Activated CD8-positive, alpha-beta T cell treated with anti-CD3 and anti-CD28 coated beads, Interleukin-2, amount 10 ng/mL, durations not matched to agents 7 days and 5 days (primary cell): ENCODE measurements at regions not wholly inside any gene's neighbourhood (a gene's known extent, or its start where the extent isn't known, plus 50 kb on each side); places are given as distances from the start of the nearest gene placed in this dataset.

Experiments used
- ATAC-seq: fragments of 150-1000 bp; cut with Tn5 transposase; one replicate; pipeline ENCODE4 v1.10.0; 2021; ENCODE audit warnings: moderate library complexity
- CTCF ChIA-PET: fragments of 350-600 bp; sonication (Branson Sonifier 250); formaldehyde crosslinking; loops from one replicate; lab custom pipeline; 2021; ENCODE audit warnings: antibody characterized with exemption; lab: Charles Lee
- POLR2A ChIA-PET: fragments of 350-600 bp; sonication (Branson Sonifier 250); formaldehyde crosslinking; loops from one replicate; lab custom pipeline; 2021; ENCODE audit warnings: antibody characterized with exemption; lab: Charles Lee
- DNase-seq: peaks from one replicate; pipeline ENCODE4 v3.0.0-alpha.2; 2020
- H3K27ac Mint-ChIP-seq: one replicate; pipeline ENCODE4 v1.8.0; 2021; ENCODE audit warnings: mild to moderate bottlenecking, mixed read lengths
- H3K27me3 Mint-ChIP-seq: one replicate; pipeline ENCODE4 v1.8.0; 2021; ENCODE audit warnings: low read depth, mixed read lengths
- H3K36me3 Mint-ChIP-seq: one replicate; pipeline ENCODE4 v1.8.0; 2021; ENCODE audit warnings: low read depth, mixed read lengths
- H3K4me1 Mint-ChIP-seq: one replicate; pipeline ENCODE4 v1.8.0; 2021; ENCODE audit warnings: low read depth, mixed read lengths
- H3K4me3 Mint-ChIP-seq: one replicate; pipeline ENCODE4 v1.8.0; 2021; ENCODE audit warnings: mild to moderate bottlenecking, mixed read lengths
- H3K9me3 Mint-ChIP-seq: one replicate; pipeline ENCODE4 v1.8.0; 2022; ENCODE audit warnings: mixed read lengths; ENCODE audit not compliant: insufficient read depth

DNA sequence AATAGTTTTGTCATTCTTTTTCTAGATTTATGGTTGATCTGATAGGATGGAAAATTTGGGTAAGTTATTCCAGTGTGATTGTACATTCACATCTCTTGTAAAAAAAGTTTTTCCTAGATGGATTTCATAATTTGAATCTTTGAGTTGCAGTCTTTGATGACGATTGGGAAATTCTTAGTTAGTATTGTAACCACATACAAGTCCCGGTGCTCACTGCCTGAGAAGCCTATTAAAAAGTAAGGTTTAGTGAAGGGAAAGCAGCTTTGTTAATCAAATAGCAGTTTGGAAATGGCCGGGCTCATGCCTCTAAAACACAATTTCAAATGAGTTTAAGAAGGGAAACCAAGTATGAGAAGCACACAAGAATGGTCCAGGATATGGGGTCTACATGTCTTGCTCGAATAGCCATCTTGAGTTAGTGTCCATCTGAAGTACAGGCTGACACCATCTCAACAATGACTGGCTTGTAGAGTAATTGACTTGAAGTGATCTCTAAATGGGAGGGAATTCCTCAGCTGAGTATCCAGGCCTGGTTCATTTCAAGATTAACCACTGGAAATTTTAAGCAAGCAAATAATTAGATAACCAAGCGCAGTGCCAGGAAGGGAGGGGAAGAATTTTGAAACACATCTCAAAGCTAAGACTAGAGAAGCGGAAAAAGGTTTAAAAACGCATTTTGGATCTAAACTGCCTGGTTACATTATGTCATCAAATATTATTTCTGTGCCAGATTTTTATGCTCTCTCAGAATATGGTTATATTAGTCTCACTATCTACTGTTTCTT, 1145.6 kb upstream of the MIR17HG start:
- Mint-ChIP-seq H3K27me3 (no peaks in the 10 kb centered on the region), H3K4me3 (no peak overlapping the region), H3K36me3 (no peaks in the 10 kb centered on the region), H3K4me1 (no peaks in the 10 kb centered on the region), H3K9me3 (peaks cover 29% of the 10 kb centered on the region), H3K27ac (no peak overlapping the region)
- POLR2A ChIA-PET: no interaction called here
- CTCF ChIA-PET: no interaction called here
- ATAC-seq (no peak), DNase-seq (no peak)

DNA sequence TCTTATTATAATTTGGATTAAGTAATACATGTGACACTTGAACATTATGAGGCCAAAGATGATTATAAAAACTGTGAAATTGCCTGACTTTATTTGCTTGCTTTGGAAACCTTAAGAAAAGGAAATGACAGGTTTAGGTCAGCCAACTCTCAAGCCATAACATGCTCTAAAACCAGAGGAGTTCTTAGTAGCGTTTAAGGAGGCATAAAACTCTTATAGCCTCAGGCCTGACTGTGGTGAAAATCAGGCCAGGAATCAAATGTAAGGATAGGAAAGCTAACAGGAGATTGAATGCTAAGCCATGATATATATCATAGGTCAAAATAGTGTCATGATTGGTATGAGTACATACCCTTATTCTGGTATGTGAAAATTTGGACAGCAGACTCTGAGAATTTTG, 1142.4 kb upstream of the MIR17HG start:
- Mint-ChIP-seq H3K9me3 (peaks cover 28% of the 10 kb centered on the region), H3K27ac (no peak overlapping the region), H3K4me1 (no peaks in the 10 kb centered on the region), H3K27me3 (no peaks in the 10 kb centered on the region), H3K4me3 (no peak overlapping the region), H3K36me3 (no peaks in the 10 kb centered on the region)
- ChIA-PET POLR2A (no interaction called here), CTCF (no interaction called here)
- ATAC-seq: no peak
- no peak for DNase-seq

DNA sequence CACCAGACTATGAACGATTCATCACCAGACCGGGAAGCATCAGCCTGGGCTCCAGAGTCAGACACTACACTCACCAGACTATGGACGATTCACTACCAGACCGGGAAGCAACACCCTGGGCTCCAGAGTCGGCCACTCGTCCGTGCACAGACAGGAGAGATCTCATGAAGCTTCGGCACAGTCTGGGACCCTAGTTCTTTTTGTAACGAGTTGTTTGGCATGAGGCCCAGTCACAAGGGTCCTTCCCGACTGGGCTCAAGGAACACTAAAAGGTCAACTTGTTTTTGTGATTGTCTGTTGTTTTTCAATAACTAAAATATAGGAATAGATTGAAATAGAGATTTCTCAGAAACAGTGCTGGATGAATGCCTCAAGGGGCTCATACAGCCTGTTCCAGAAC, 1141.6 kb upstream of the MIR17HG start:
- ChIA-PET POLR2A (no interaction called here), CTCF (no interaction called here)
- Mint-ChIP-seq H3K4me3 (no peak overlapping the region), H3K27me3 (no peaks in the 10 kb centered on the region), H3K36me3 (no peaks in the 10 kb centered on the region), H3K4me1 (no peaks in the 10 kb centered on the region), H3K27ac (no peak overlapping the region), H3K9me3 (peaks cover 20% of the 10 kb centered on the region)
- no peak for ATAC-seq
- no peak for DNase-seq

DNA sequence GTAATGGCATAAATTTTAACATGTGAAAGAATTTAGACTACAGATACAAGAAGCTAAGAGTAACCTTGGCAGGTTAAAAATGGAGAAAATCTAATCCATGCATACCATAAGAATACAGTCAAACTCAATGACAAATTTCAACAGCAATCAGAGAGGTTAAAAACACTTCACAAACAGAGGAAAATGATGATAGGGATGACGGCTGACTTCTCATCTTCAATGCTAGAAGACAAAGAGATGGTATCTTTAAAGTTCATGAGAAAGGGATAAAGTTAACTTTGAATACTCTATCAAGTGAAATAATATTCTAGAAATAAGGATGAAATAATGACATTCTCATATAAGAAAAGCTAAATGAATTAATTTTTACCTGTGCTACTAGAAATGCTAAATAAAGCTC, 1130.2 kb upstream of the MIR17HG start:
- Mint-ChIP-seq H3K27ac (no peak overlapping the region), H3K4me3 (no peak overlapping the region), H3K4me1 (no peaks in the 10 kb centered on the region), H3K27me3 (no peaks in the 10 kb centered on the region), H3K9me3 (peaks cover 16% of the 10 kb centered on the region), H3K36me3 (no peaks in the 10 kb centered on the region)
- ChIA-PET POLR2A (no interaction called here), CTCF (no interaction called here)
- no peak for DNase-seq
- ATAC-seq: no peak

DNA sequence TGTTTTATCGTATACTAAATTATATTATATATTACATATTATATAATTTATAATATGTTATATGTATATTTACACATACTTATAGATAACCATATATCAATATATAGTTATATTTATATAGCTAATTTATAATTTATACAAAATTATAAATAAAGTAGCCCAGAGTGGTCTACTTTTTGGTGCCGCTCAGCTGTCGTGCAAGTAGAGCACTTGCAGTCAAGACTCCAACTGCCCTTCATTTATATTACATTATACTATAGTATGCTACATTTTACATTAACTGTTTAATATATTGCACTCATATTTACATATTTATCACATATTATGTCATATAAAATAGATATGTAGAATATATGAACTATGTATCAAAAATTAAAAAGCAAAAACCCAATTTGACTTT, 1124.7 kb upstream of the MIR17HG start:
- peaks cover 12% of the 10 kb centered on the region for H3K9me3 Mint-ChIP-seq
- no peaks in the 10 kb centered on the region for H3K27me3 Mint-ChIP-seq
- CTCF ChIA-PET: no interaction called here
- H3K4me3 Mint-ChIP-seq: no peak overlapping the region
- no peak overlapping the region for H3K27ac Mint-ChIP-seq
- H3K4me1 Mint-ChIP-seq: no peaks in the 10 kb centered on the region
- POLR2A ChIA-PET: no interaction called here
- no peak for DNase-seq
- no peak for ATAC-seq
- H3K36me3 Mint-ChIP-seq: no peaks in the 10 kb centered on the region

DNA sequence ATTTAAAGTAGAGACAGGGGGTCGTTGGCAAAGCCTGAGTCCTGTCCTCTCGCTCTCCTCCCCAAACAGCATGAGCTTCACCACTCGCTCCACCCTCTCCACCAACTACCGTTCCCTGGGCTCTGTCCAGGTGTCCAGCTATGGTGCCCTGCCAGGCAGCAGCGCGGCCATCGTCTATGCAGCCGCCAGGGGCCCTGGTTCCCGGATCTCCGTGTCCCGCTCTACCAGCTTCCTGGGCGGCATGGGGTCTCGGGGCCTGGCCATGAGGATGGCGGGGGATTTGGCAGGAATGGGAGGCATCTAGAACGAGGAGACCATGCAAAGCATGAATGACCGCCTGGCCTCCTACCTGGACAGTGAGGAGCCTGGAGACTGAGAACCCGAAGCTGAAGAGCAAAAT, 1117.2 kb upstream of the MIR17HG start:
- CTCF ChIA-PET: no interaction called here
- H3K9me3 Mint-ChIP-seq: peaks cover 24% of the 10 kb centered on the region

DNA sequence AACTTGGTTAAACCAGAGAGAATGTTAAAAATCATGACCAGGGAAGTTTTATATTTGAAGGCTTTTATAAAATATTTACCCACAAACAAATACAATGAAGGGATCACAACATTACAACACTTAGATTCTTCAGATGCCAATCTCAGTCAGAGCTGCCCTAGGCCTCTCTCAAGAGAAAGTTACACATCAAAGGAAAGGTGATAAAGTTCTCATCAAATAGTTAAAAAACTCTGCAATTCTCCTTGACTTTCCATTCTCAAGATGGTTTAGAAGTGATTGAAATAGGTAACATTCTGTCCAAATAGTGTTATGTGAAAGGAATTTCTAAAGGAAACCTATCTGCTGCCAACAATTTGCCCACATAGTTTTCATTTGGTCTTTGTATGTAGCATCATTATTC, 1115.2 kb upstream of the MIR17HG start:
- Mint-ChIP-seq H3K36me3 (no peaks in the 10 kb centered on the region), H3K4me3 (no peak overlapping the region), H3K4me1 (no peaks in the 10 kb centered on the region), H3K9me3 (peaks cover 28% of the 10 kb centered on the region), H3K27me3 (no peaks in the 10 kb centered on the region), H3K27ac (no peak overlapping the region)
- ATAC-seq (no peak), DNase-seq (no peak)
- POLR2A ChIA-PET: no interaction called here
- CTCF ChIA-PET: no interaction called here

More for the DNA sequence above, 1117.2 kb upstream of the MIR17HG start:
- Mint-ChIP-seq H3K27me3 (no peaks in the 10 kb centered on the region), H3K36me3 (no peaks in the 10 kb centered on the region), H3K4me3 (no peak overlapping the region), H3K27ac (no peak overlapping the region), H3K4me1 (no peaks in the 10 kb centered on the region)
- POLR2A ChIA-PET: no interaction called here
- no peak for DNase-seq
- ATAC-seq: no peak

DNA sequence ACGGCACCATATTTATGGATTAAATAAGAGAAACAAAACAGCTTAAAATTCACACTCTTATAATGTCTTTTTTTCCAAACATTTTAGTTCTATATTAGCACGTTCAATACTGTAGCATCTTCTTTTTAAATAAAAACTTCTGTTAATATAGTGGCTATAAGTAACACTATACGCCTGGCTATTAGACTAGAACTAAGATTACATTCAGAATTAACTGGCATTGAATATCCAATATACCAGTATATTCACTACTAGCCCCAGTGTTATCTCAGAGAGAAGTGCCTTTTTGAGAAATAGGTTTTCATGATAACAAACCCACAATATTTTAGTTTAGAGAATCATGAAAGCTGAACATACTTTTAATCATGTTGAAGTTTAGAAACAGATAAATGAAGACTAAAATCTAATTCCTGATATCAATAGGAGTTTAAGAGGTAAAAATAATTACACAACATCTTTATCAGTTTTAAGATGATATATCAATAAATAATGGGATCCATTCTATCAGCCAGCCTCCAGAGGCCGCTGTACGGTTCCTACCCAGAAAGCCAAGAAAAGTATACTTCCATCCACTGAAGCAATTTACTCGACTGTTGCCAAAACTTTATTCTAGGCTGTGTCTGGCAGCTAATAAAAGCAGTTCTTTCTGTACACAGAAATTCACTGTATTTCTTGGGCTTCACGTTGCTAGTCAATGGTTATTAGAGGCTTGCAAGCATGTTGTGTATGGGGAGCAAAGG, 1113.4 kb upstream of the MIR17HG start:
- DNase-seq: no peak
- peaks cover 29% of the 10 kb centered on the region for H3K9me3 Mint-ChIP-seq

DNA sequence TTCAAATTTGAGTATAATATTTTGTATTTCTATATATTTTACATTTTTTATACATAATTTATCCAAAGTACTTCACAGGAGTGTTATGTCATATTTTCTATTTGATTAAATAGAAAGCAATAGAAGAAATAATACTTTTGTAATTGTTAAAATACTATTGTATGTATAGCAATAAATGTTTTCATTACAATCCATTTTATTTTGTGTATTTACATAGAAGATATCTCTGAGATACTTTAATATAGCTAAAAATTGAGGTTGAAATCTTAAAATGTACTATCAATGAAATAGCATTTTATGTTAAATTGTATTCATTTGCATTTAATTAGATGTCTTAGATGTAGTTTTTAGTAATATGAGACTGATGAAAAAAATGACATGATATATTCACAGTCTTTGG, 1109.6 kb upstream of the MIR17HG start:
- CTCF ChIA-PET: no interaction called here
- POLR2A ChIA-PET: no interaction called here
- Mint-ChIP-seq H3K9me3 (peaks cover 24% of the 10 kb centered on the region), H3K27me3 (no peaks in the 10 kb centered on the region), H3K36me3 (no peaks in the 10 kb centered on the region), H3K27ac (no peak overlapping the region), H3K4me3 (no peak overlapping the region), H3K4me1 (no peaks in the 10 kb centered on the region)
- ATAC-seq (no peak), DNase-seq (no peak)

More for the DNA sequence above, 1113.4 kb upstream of the MIR17HG start:
- H3K4me1 Mint-ChIP-seq: no peaks in the 10 kb centered on the region
- H3K27ac Mint-ChIP-seq: no peak overlapping the region
- ChIA-PET POLR2A (no interaction called here), CTCF (no interaction called here)
- no peaks in the 10 kb centered on the region for H3K27me3 Mint-ChIP-seq
- ATAC-seq: no peak
- H3K4me3 Mint-ChIP-seq: no peak overlapping the region
- no peaks in the 10 kb centered on the region for H3K36me3 Mint-ChIP-seq

DNA sequence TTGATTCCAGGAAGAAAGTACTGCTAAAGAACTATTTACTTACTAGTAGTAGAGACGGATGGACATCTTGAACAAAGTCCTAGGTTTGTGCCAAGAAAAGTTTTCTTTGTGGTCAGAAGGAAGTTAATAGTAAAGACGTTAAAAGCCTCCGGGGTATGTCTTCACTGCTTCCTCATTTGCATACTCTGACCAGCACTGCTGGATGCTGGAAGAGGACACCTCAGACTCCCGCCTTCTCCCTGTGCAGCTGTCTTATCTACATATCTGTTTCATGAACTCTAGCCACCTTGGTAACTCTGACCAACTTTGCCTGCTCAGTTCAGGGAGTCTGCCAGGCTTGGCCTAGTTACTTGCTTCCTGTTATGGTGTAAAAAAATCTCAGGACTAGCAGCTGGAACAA, 1109.1 kb upstream of the MIR17HG start:
- Mint-ChIP-seq H3K27me3 (no peaks in the 10 kb centered on the region), H3K9me3 (peaks cover 24% of the 10 kb centered on the region), H3K4me1 (no peaks in the 10 kb centered on the region), H3K27ac (no peak overlapping the region), H3K4me3 (no peak overlapping the region), H3K36me3 (no peaks in the 10 kb centered on the region)
- CTCF ChIA-PET: no interaction called here
- ATAC-seq (no peak), DNase-seq (no peak)
- POLR2A ChIA-PET: no interaction called here

DNA sequence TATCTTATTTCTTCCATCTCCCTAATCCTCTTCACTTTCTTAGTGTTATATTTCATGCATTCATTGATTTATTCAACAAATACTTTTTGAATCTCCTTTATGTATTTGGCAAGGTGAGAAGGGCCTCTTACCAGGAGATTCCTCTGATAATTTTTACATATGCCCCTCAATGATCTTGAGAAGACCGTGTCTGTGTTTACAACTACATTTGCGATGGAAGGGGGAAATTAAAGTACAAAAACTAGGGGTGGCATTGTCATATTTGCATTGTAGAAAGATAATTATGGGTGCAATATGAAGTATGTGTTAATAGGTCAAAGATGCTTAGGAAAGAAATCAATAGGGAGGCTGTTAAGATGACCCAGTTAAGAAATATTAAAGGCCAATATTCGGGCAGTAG, 1108.4 kb upstream of the MIR17HG start:
- no peaks in the 10 kb centered on the region for H3K27me3 Mint-ChIP-seq
- no peaks in the 10 kb centered on the region for H3K36me3 Mint-ChIP-seq
- no peak for DNase-seq
- CTCF ChIA-PET: no interaction called here
- peaks cover 24% of the 10 kb centered on the region for H3K9me3 Mint-ChIP-seq
- H3K4me3 Mint-ChIP-seq: no peak overlapping the region
- H3K4me1 Mint-ChIP-seq: no peaks in the 10 kb centered on the region
- POLR2A ChIA-PET: no interaction called here
- H3K27ac Mint-ChIP-seq: no peak overlapping the region
- ATAC-seq: no peak

DNA sequence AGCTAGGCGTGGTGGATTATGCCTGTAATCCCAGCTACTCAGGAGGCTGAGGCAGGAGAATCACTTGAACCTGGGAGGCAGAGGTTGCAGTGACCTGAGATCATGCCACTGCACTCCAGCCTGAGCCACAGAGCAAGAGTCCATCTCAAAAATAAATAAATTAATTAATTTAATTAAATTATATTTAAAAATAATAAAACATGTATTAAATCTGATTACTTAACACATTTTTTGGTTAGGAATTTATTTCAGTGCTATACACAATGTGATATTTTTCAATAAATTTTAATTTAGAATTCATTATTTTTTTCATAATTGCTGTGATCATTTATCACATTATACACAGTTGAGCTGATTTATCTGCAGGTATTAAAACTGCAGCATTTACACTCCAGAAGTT, 1101.5 kb upstream of the MIR17HG start:
- Mint-ChIP-seq H3K9me3 (peaks cover 17% of the 10 kb centered on the region), H3K4me1 (no peaks in the 10 kb centered on the region), H3K4me3 (no peak overlapping the region), H3K36me3 (no peaks in the 10 kb centered on the region), H3K27me3 (no peaks in the 10 kb centered on the region), H3K27ac (no peak overlapping the region)
- CTCF ChIA-PET: no interaction called here
- POLR2A ChIA-PET: no interaction called here
- DNase-seq (no peak), ATAC-seq (no peak)
